Upper lobe of left lung (tissue), 6 donors: ENCODE measurements at regions not wholly inside any gene's neighbourhood (a gene's known extent, or its start where the extent isn't known, plus 50 kb on each side); places are given as distances from the start of the nearest gene placed in this dataset.

Experiments used
- ATAC-seq, 2 donors: fragments of 200-7000 bp; cut with Tn5 transposase; one replicate each; pipeline ENCODE4 v1.9.1; 2022; ENCODE audit warnings: mild to moderate bottlenecking in 2 of 2, moderate library complexity in 2 of 2; ENCODE audit not compliant: low FRiP score in 2 of 2
- DNase-seq, 2 donors: peaks; one replicate each; pipeline ENCODE4 v3.0.0-alpha.2; 2019 to 2020
- H3K27ac ChIP-seq, 4 donors: fragments of 200-600 bp; sonication (generic); one replicate each; pipeline ENCODE4 v1.5.1; 2016 to 2019
- H3K27me3 ChIP-seq, 4 donors: fragments of 200-600 bp; sonication (generic); one replicate each; pipeline ENCODE4 v1.5.1; 2017 to 2019
- H3K36me3 ChIP-seq, 4 donors: fragments of 200-600 bp; sonication (generic); one replicate each; pipeline ENCODE4 v1.5.1; 2016 to 2019
- H3K4me1 ChIP-seq, 4 donors: fragments of 200-600 bp; sonication (generic); one replicate each; pipeline ENCODE4 v1.5.1; 2018 to 2019
- H3K4me3 ChIP-seq, 4 donors: fragments of 200-600 bp; sonication (generic); one replicate each; pipeline ENCODE4 v1.5.1; 2017 to 2019; ENCODE audit warnings: mild to moderate bottlenecking in 2 of 4, moderate library complexity in 1 of 4
- H3K9me3 ChIP-seq, 4 donors: fragments of 200-600 bp; sonication (generic); one replicate each; pipeline ENCODE4 v1.5.1; 2018 to 2019
- CTCF ChIP-seq, 6 experiments: fragments of 450-650 bp in 4 of 6; fragments of 200-600 bp in 2 of 6; sonication (generic) in 2 of 6; IDR thresholded peaks; one replicate each; pipeline ENCODE4 v1.5.1; 2016 to 2019; ENCODE audit warnings: antibody characterized with exemption in 6 of 6
- EP300 ChIP-seq, 4 donors: sonication (generic); formaldehyde crosslinking; IDR thresholded peaks; one replicate each; pipeline ENCODE4 v1.5.1; 2017; ENCODE audit warnings: antibody characterized with exemption in 4 of 4, control low read depth in 2 of 4
- POLR2A ChIP-seq, 4 donors: fragments of 450-650 bp; IDR thresholded peaks; one replicate each; pipeline ENCODE4 v1.5.1; 2016 to 2017; ENCODE audit warnings: antibody characterized with exemption in 4 of 4, mild to moderate bottlenecking in 2 of 4
- POLR2AphosphoS5 ChIP-seq, 2 donors: sonication (generic); formaldehyde crosslinking; IDR thresholded peaks; one replicate each; pipeline ENCODE4 v1.5.1; 2017; ENCODE audit warnings: antibody characterized with exemption in 2 of 2
- WGBS, 2 donors: methylation state at CpG; one replicate each; pipeline ENCODE4 v1.1.5; 2017 to 2018; 5-methylcytosine and 5-hydroxymethylcytosine counted together
- donor health status: DM: no; HTN: no; CAD: no; lungs with moderate emphysema.
- donor health status: DM: no; HTN: yes; CAD: no; lungs with severe emphysema.

- peaks cover 0 to 23% (median 13%) of the 10 kb centered on the region in 4 donors for H3K4me1 ChIP-seq
- 67 to 69% methylated on average over 3 of the region's 3 CpGs for WGBS, 2 donors
- H3K27me3 ChIP-seq: no peaks in the 10 kb centered on the region
- no peak for TF ChIP-seq POLR2AphosphoS5 (IDR thresholded peaks at IDR 0.05)
- no peak for TF ChIP-seq CTCF (IDR thresholded peaks at IDR 0.05)
- ATAC-seq (no peak), DNase-seq (no peak)
- no peaks in the 10 kb centered on the region for H3K36me3 ChIP-seq
- no peak overlapping the region for H3K4me3 ChIP-seq
- H3K27ac ChIP-seq: peak overlapping the region in 1 of 4 donors; percentile 42
- H3K9me3 ChIP-seq: no peaks in the 10 kb centered on the region
Measured at GRCh38 chr6:21886542-21887151, 293.1 kb downstream of the SOX4 start.

- H3K4me3 ChIP-seq: no peak overlapping the region
- ATAC-seq (no peak), DNase-seq (no peak)
- H3K4me1 ChIP-seq: peaks cover 0 to 23% (median 13%) of the 10 kb centered on the region in 4 donors
- no peaks in the 10 kb centered on the region for H3K36me3 ChIP-seq
- H3K27ac ChIP-seq: peak overlapping the region; percentile 6 to 58 (median 38)
- no peaks in the 10 kb centered on the region for H3K27me3 ChIP-seq
- no peaks in the 10 kb centered on the region for H3K9me3 ChIP-seq
- no peak for TF ChIP-seq POLR2A (IDR thresholded peaks at IDR 0.05)
- WGBS, 2 donors: 52% methylated on average over 15 of the region's 15 CpGs
Measured at GRCh38 chr6:21887231-21888185, 294.0 kb downstream of the SOX4 start.

GRCh38 chr6:21891080-21891479 is 297.5 kb downstream of the SOX4 start:
- no peak for DNase-seq
- H3K4me1 ChIP-seq: peaks cover 0 to 11% (median 8%) of the 10 kb centered on the region in 4 donors
- TF ChIP-seq CTCF (IDR thresholded peaks at IDR 0.05) (no peak), POLR2A (IDR thresholded peaks at IDR 0.05) (no peak), EP300 (IDR thresholded peaks at IDR 0.05) (no peak), POLR2AphosphoS5 (IDR thresholded peaks at IDR 0.05) (no peak)
- no peaks in the 10 kb centered on the region for H3K9me3 ChIP-seq
- H3K4me3 ChIP-seq: no peak overlapping the region
- WGBS, 2 donors: 63 to 84% methylated on average over 3 of the region's 3 CpGs
- no peak overlapping the region for H3K27ac ChIP-seq
- H3K27me3 ChIP-seq: no peaks in the 10 kb centered on the region
- no peaks in the 10 kb centered on the region for H3K36me3 ChIP-seq
- ATAC-seq: no peak

GRCh38 chr6:21893793-21894192 is 300.2 kb downstream of the SOX4 start:
- ATAC-seq (no peak), DNase-seq (no peak)
- Histone ChIP-seq H3K9me3 (no peaks in the 10 kb centered on the region), H3K27me3 (no peaks in the 10 kb centered on the region), H3K27ac (no peak overlapping the region), H3K4me3 (no peak overlapping the region), H3K36me3 (no peaks in the 10 kb centered on the region), H3K4me1 (no peaks in the 10 kb centered on the region)
- TF ChIP-seq POLR2AphosphoS5 (IDR thresholded peaks at IDR 0.05): no peak
- TF ChIP-seq CTCF (IDR thresholded peaks at IDR 0.05): no peak
- TF ChIP-seq EP300 (IDR thresholded peaks at IDR 0.05): no peak
- TF ChIP-seq POLR2A (IDR thresholded peaks at IDR 0.05): no peak
- 83 to 85% methylated on average over 4 of the region's 4 CpGs for WGBS, 2 donors

GRCh38 chr6:21895555-21895954 is 302.0 kb downstream of the SOX4 start:
- Histone ChIP-seq H3K27ac (no peak overlapping the region), H3K27me3 (no peaks in the 10 kb centered on the region), H3K9me3 (no peaks in the 10 kb centered on the region), H3K4me1 (no peaks in the 10 kb centered on the region), H3K4me3 (no peak overlapping the region), H3K36me3 (no peaks in the 10 kb centered on the region)
- no peak for ATAC-seq
- WGBS, 2 donors: 76 to 89% methylated on average over 6 of the region's 6 CpGs
- TF ChIP-seq EP300 (IDR thresholded peaks at IDR 0.05) (no peak), CTCF (IDR thresholded peaks at IDR 0.05) (no peak), POLR2AphosphoS5 (IDR thresholded peaks at IDR 0.05) (no peak), POLR2A (IDR thresholded peaks at IDR 0.05) (no peak)
- no peak for DNase-seq
